ENCODE measurements at regions not wholly inside any gene's neighbourhood (a gene's known extent, or its start where the extent isn't known, plus 50 kb on each side); places are given as distances from the start of the nearest gene placed in this dataset.
A peak's percentile ranks its signal among the peaks of the same experiment; 100 is the strongest.

DNA sequence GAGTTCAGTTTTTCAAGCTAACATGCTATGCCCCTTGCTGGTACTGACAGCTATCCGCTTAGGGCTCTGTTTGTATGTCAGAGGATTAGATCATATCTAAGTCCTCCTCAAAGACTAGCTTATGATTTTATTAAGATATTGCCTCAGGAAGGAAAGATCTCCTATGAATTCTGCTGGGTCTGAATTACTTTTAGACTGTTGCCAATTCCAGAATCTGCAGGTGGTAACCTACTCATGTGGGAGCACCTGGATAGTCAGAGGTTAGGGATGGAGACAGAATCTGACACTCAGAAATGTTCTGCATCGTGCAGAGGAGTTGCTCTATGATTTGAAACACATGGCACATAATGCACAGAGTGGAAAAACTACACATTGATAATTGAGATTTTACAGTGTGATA, 843.4 kb downstream of the SLC6A15 start:
- Histone ChIP-seq H3K27me3 (no peaks in the 10 kb centered on the region), H3K27ac (no peak overlapping the region), H3K36me3 (no peaks in the 10 kb centered on the region), H3K4me3 (no peak overlapping the region), H3K4me1 (no peaks in the 10 kb centered on the region), H3K9me3 (no peaks in the 10 kb centered on the region)
- intact Hi-C loops (cut with DNase I), result no loop called here
- TF ChIP-seq, protein P1, sequence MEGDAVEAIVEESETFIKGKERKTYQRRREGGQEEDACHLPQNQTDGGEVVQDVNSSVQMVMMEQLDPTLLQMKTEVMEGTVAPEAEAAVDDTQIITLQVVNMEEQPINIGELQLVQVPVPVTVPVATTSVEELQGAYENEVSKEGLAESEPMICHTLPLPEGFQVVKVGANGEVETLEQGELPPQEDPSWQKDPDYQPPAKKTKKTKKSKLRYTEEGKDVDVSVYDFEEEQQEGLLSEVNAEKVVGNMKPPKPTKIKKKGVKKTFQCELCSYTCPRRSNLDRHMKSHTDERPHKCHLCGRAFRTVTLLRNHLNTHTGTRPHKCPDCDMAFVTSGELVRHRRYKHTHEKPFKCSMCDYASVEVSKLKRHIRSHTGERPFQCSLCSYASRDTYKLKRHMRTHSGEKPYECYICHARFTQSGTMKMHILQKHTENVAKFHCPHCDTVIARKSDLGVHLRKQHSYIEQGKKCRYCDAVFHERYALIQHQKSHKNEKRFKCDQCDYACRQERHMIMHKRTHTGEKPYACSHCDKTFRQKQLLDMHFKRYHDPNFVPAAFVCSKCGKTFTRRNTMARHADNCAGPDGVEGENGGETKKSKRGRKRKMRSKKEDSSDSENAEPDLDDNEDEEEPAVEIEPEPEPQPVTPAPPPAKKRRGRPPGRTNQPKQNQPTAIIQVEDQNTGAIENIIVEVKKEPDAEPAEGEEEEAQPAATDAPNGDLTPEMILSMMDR (IDR thresholded peaks at IDR 0.05), result no peak
- DNase-seq (no peak), ATAC-seq (no peak)

DNA sequence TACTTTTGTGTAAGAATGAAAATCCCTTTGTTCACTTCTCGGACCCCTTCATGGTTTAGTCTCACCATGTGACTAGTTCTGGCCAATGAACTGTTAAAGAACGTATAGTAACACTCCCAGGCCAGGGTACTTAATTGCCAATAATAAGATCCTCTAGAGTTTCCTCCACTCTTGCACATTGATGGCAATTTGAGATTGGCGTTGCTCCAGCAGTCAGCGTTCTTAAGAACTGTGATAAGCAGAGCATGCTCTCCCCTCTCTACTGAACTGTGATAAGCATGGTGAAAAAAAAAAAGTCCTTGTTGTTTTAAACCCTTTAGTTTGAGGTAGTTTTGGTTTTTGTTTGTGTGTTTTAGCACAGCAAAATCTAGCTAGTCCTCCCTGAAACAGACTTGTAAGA, 854.5 kb downstream of the SLC6A15 start:
- intact Hi-C loops (cut with DNase I), result no loop called here
- peak in 1 of 4 donors; percentile 9 for DNase-seq
- ATAC-seq, result no peak
- Histone ChIP-seq H3K9me3 (peaks cover 0 to 11% of the 10 kb centered on the region in 2 donors), H3K36me3 (no peaks in the 10 kb centered on the region), H3K4me1 (no peaks in the 10 kb centered on the region), H3K27me3 (no peaks in the 10 kb centered on the region), H3K4me3 (no peak overlapping the region), H3K27ac (no peak overlapping the region)
- TF ChIP-seq, protein P1 (IDR thresholded peaks at IDR 0.05), result no peak

DNA sequence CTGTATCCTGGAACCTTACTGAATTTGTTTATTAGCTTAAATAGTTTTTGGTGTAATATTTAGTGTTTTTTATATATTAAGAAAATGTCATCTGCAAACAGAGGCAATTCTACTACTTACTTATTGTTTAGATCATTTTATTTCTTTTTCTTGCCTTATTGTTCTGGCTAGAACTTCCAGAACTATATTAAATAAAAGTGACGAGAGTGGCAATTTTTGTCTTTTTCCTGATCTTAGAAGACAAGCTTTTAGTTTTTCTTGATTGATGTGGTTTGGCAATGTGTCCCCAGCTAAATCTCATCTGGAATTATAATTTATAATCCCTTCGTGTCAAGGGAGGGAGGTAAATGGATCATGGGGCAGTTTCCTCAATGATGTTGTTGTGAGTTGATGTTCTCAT, 857.8 kb downstream of the SLC6A15 start:
- Histone ChIP-seq H3K27me3 (no peaks in the 10 kb centered on the region), H3K36me3 (no peaks in the 10 kb centered on the region), H3K4me3 (no peak overlapping the region), H3K27ac (no peak overlapping the region), H3K9me3 (peaks cover 0 to 11% of the 10 kb centered on the region in 2 donors), H3K4me1 (no peaks in the 10 kb centered on the region)
- ATAC-seq (no peak), DNase-seq (no peak)
- TF ChIP-seq, protein P1 (IDR thresholded peaks at IDR 0.05), result no peak
- intact Hi-C loops (cut with DNase I), result no loop called here

DNA sequence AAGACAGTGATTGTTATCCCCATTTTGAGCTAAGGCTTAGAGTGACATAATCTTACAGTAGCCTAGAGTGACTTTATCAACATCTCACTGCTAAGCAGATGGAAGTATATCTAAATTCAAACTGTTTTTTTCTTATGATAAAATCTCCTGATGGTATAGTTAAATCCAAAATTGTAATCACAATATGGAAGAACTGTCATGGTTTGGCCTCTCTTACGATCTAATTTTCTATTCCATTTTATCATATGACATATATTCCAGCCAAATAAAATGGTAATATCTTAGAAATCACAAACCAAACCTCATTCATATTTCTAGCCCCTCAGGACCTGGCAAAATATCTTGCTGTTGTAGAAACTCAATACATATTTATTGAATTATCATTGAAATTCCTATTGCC, 864.7 kb downstream of the SLC6A15 start:
- ATAC-seq (no peak), DNase-seq (no peak)
- no peak overlapping the region for H3K4me3 ChIP-seq
- no peak overlapping the region for H3K27ac ChIP-seq
- H3K9me3 ChIP-seq, result no peaks in the 10 kb centered on the region
- TF ChIP-seq, protein P1 (IDR thresholded peaks at IDR 0.05), result no peak
- intact Hi-C loops (cut with DNase I), result no loop called here
- H3K36me3 ChIP-seq, result no peaks in the 10 kb centered on the region
- no peaks in the 10 kb centered on the region for H3K27me3 ChIP-seq
- no peaks in the 10 kb centered on the region for H3K4me1 ChIP-seq

DNA sequence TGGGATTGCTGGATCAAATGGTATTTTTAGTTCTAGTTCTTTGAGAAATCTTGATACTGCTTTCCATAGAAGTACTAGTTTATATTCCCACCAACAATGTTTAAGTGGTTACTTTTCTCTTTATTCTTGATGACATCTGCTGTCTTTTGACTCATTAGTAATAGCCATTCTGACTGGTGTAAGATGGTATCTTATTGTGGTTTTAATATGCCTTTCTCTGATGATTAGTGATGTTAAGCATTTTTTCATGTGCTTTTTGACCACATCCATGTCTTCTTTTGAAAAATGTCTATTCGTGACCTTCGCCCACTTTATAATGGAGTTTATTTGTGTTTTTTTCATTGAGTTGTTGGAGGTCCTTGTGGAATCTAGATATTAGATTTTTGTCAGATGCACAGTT, 865.7 kb downstream of the SLC6A15 start:
- intact Hi-C loops (cut with DNase I), result no loop called here

More for the DNA sequence above, 865.7 kb downstream of the SLC6A15 start:
- Histone ChIP-seq H3K4me3 (no peak overlapping the region), H3K27me3 (no peaks in the 10 kb centered on the region), H3K9me3 (peaks cover 0 to 4% of the 10 kb centered on the region in 2 donors), H3K36me3 (no peaks in the 10 kb centered on the region), H3K27ac (no peak overlapping the region), H3K4me1 (no peaks in the 10 kb centered on the region)
- ATAC-seq (no peak), DNase-seq (no peak)
- TF ChIP-seq, protein P1 (IDR thresholded peaks at IDR 0.05), result no peak
